ENCODE measurements at regions not wholly inside any gene's neighbourhood (a gene's known extent, or its start where the extent isn't known, plus 50 kb on each side); places are given as distances from the start of the nearest gene placed in this dataset.

- no peak for DNase-seq
These were observed 128.7 kb upstream of the MID1 start for GRCh38 chrX:10749113-10749512.

DNA sequence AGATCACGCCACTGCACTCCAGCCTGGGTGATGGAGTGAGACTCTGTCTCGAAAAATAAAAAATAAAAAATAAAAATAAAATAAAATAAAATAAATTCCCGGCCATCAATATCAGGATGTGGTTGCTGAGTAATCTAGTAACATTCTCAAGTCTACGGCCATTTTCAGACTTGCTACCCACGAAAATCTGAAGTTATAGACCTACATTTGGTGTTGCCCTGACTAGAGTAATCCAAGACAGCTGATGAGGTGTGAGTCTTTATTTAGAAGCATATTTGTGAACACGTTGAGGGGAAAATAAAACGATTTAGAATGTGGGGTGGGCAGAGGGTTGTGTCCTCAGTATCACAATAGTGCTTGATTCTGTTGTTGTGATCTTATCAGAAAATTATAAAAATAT is 130.2 kb upstream of the MID1 start:
- DNase-seq: no peak

DNA sequence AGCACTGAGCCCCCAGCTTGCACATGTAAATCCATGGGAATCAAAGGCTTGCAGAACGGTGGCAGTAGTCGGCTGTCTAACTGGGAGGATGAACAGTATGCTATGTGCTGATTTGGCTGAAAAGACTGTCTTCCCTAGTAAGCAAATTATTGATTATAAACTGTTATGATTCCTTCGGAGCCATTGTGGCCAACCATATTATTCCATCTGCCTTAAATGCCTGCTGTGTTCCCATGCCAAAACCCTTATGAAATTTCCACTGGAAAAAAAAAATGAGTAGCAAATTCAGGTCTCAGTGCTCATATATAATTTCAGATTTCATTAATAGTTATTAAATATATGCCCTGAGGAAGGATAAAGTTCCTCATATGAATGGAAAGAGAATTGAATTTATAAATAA is 132.7 kb upstream of the MID1 start:
- DNase-seq: no peak

- no peak for DNase-seq
These were observed 134.1 kb upstream of the MID1 start for GRCh38 chrX:10754445-10754844.

DNA sequence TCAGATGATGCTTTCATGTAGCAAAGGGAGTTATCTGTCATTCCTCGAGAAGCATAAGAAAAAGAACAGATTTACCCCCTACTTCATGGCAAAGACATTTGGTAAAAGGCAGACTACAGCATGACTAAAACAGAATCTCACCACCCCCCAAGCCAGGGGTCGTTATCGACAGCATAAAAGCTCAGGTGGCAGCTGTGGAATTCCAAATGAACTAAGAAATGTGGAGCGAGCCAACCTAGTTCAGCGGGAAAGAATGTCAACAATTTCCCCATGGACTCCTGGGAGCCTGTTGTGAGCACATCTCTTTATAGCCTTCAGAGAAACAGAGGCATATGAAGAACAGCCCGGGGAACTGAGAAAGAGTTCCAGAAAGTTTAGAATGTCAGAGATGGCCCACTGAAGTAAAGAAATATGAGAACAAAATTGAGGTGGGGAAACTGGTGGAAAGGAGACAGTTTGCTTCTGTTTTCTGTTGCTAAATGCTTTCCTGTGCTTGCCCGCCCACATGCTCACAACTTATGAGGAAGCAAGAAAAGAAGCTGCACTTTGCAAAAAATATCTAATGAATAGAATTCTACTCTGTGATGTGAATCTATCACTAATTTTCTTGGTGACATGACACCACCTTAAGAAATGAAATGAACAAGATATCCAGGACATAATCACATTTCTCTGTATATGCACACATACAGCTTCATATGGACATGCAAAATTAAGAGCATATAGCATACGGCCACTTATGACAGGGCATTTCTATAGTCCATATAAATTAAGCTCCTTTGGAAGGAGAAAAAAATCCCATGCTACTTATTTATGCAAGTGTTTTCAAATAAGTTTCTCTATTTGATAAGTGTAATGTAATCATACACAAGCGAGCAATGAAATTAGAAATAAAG is 135.3 kb upstream of the MID1 start:
- DNase-seq: no peak

DNA sequence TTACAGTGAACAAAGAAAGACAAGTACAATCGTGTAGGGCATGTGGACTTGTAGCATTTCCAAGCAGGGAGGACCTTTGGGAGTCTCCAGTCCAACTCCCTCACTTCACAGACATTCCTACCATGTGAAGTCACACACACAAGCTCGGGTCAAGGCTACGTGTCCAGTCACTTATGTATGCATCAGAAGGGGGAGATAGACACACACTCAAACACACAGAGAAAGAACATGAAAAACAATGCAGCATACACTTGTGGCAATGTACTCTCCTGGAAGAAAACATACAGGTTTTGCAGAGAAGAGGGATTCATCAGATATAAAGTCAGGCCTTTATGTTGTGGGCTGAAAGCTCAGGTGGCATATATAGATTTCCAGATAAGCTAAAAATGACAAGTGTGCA is 136.1 kb upstream of the MID1 start:
- no peak for DNase-seq

GRCh38 chrX:10759141-10759799 is 138.9 kb upstream of the MID1 start:
- no peak for DNase-seq

DNA sequence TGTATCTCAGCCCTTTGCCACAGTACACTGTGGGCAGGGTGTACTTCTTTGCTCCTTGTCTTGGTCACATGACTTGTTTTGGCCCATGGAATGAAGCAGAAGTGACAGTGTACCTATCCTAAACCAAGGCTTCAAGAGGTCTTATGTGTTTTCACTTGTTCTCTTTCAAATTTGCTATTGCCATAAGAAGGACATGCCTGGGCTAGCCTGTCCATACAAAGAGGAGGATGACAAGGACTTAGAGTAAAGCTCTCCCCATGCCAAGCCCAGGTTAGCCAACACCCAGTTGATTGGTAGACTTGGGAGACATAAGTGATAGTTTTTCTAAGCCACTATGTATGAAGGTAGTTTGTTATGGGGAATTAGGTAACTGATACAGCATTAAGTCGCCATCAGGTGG is 141.1 kb upstream of the MID1 start:
- DNase-seq: no peak

- DNase-seq: no peak
These were observed 148.8 kb upstream of the MID1 start for GRCh38 chrX:10769195-10769594.

GRCh38 chrX:10769696-10770619 is 149.6 kb upstream of the MID1 start:
- no peak for DNase-seq

DNA sequence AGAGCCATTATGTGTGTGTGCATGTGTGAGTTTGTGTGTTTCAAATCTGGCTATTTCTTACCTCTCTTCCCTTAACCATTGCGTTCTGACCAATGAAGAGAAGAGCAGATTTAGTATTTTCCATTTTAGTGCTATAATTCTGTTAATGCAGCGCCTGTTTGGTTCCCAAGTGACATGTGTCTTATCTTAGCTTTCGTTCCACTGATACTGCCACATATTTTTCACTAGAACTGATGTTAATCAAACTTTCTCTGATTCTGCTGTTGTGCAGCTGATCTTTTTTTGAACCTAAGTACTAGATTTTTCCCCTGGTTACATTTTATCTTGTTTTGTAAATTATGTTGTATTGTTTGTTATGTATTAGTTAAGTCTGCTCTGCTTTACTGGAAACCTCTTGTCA is 152.9 kb upstream of the MID1 start:
- no peak for DNase-seq

GRCh38 chrX:10781847-10782530 is 161.6 kb upstream of the MID1 start:
- DNase-seq: no peak

DNA sequence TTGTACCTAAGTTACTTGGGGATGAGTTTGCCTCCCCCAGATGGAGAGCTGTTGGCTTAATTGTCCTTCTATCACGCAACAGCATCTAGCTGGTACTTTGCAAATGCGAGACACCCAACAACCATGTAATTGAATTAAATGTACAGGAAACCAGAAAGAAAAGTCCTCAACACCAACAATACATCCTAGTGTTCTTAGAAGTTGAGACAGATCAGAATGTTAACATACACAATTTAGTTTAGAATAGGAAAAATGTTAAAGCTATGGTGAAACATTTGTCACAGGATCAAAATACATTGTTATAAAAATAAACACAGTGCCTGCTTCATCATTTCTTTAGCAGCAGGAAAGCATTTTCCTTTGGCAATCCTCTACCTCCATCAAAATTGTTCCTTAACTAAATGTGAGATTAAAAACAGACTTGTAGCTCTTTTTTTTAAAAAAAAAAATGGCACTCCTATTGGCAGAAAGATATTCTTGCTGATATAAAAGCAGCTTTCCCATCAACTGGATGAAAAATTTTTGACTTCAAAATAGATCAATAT is 163.1 kb upstream of the MID1 start:
- DNase-seq: no peak

GRCh38 chrX:10787264-10787663 is 166.9 kb upstream of the MID1 start:
- DNase-seq: no peak

DNA sequence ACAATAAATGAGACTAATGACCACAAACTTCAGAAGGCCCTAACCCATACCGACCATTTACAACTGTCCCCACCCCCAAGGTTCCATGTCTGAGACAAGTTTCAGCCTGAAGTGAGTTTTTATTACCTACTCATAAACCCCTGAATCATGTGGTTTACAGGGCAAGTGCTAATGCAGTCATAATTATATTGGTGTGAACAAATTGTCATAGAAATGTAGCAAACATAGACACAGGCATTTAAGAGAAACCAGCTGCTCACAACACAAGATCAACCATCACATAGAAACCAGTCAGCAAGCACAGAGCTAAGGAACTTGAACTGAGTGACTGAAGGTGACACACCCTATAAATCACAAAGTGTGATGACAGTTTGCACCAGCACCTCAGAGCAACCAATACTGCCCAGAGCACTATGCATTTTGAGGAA is 173.8 kb upstream of the MID1 start:
- DNase-seq: no peak

DNA sequence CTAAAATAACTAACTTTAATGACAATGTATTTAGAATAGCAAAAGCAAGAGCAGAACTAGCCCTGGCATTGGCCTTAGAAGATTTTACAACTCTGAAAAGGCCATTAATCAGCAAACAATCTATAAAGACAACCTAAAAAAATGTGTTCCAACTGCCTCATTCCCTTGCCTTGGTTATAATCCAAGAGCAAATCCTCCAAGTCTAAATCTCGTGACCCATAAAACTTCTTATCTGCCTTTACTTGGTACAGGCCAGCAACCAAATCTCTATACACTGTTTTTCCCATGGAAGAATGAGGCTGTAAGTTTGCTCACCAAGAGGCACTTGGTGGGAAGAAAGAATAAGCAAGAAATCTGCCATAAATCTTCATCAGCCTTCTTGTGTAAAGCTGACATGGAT is 175.3 kb upstream of the MID1 start:
- DNase-seq: no peak

DNA sequence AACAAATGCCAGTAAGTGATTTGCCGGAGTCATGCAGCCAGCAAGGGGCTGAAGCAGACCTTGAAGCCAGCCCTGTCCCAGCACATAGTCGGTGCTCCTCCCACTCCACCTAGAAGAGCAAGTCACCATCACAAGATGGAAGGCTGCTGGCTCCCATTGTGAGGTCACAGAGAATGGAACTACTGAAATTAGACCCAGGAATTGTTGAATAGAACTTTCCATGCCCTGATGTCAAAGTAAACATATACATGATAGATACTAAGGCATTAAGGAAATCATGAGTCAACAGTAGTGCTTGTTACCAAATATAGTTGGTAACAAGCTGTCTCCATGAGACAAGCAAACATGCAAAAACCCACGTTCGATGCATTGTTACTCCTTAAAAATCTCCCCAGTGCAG is 177.1 kb upstream of the MID1 start:
- no peak for DNase-seq

DNA sequence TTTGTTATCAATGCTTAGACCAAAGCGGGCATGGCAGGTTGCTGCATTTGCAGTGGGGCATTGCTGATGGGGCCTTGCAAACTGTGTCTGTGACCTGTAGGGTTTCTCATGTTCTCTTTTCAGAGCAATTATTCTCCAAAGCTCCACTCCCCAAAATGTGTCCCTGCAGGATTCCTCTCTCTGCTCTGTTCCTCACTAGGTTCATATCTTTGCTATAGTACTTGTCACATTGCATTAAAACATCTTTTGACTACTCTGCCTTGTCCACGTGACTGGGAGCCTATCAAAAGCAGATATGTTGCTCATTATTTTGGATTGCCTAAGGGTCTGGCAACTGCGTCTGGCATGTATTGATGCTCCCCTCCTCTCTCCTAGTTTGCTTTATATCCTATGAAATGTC is 177.7 kb upstream of the MID1 start:
- no peak for DNase-seq

GRCh38 chrX:10800796-10801195 is 180.4 kb upstream of the MID1 start:
- no peak for DNase-seq

DNA sequence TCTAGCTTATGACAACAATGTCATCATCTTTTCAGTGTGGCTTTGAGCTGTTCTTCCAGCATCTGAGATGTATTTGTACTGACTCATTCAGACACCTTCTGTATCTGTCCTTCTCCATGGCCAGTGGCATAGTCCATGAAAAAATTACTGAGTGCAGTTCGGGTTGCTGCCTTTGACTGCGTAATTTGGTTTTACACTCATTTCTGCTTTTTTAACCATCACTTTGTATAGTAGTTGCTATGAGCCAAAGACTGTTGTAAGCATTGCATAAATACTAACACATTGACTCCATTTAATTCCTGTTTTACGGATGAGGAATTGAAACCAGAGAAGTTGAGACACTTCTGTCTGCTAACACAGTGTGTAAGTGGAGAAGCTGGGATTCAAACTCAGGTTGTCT is 190.7 kb upstream of the MID1 start:
- DNase-seq: no peak

GRCh38 chrX:10813761-10814160 is 193.4 kb upstream of the MID1 start:
- DNase-seq: no peak

- no peak for DNase-seq
These were observed 198.3 kb upstream of the MID1 start for GRCh38 chrX:10818651-10819050.

DNA sequence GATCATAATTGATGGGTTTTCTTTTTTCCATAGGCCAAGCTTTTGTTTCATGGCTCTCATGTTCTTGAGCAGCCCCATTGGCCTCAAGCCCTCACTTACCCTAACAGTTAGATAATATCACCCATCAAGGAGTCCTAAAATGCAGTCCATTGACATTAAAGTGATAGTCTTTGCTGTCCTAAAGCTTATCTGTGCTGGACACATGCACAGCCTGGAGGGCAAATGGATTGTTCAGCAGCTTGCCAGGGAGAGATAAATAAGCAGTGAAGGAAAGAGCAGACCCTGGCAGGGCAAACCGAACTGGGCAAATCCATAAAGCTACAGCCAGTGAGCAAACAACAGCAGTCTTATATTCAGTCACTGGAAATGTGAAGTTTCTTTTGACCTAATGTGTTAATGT is 199.6 kb upstream of the MID1 start:
- DNase-seq: no peak

All from cerebellar nuclear complex (tissue), 1 donor.